ENCODE measurements at regions not wholly inside any gene's neighbourhood (a gene's known extent, or its start where the extent isn't known, plus 50 kb on each side); places are given as distances from the start of the nearest gene placed in this dataset.
"Not testable (repeated sequence)": the region's sequence is repeated elsewhere in the genome, so short reads cannot be mapped to it uniquely, and the experiment has no call there.

DNA sequence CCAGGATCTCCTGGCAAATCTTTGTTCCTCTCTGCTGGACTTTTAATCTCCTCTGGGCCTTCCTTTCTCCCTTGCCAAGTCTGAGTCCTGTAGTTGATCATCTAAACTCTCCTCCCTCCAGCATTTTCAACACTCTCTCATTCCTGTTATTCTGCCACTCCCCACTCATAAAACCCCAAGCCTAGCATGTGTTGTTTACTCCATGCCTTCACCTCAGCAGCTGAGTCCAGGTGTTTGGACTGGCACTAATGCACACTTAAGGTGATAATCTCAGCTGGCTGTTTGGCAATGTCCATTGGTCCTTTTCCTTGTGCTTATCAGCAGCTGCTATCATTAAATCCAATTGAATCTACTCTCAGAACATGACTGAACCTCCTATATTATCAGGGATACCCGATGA lies 876.8 kb upstream of the TENM4 start:
- Mint-ChIP-seq H3K4me1 (no peaks in the 10 kb centered on the region), H3K9me3 (peaks cover 11 to 15% of the 10 kb centered on the region in 2 donors), H3K27ac (no peak overlapping the region), H3K4me3 (no peak overlapping the region), H3K27me3 (no peaks in the 10 kb centered on the region)
- ATAC-seq (no peak), DNase-seq (no peak)

DNA sequence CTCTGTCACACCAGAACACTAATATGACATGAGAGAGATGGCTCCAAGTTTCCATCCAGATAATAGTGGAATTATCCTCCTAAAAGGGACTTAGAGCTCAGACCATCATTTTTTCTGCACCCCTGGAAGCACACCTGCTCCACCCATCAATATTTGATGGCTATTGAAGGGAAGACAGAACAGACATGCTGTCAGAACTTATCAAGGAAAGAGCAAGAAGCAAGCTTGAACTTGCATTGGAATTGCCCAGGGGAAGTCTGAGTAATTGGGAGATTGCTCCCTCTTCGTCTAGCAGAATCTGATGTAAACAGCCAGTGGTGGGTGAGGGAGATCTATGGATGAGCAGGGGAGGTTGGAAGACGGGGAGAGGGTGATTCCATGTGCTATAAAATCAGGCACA lies 874.4 kb upstream of the TENM4 start:
- no peaks in the 10 kb centered on the region for H3K4me1 Mint-ChIP-seq
- DNase-seq (no peak), ATAC-seq (no peak)
- peaks cover 15 to 17% of the 10 kb centered on the region in 2 donors for H3K9me3 Mint-ChIP-seq
- H3K27me3 Mint-ChIP-seq = no peaks in the 10 kb centered on the region
- no peak overlapping the region for H3K4me3 Mint-ChIP-seq
- H3K27ac Mint-ChIP-seq = no peak overlapping the region

DNA sequence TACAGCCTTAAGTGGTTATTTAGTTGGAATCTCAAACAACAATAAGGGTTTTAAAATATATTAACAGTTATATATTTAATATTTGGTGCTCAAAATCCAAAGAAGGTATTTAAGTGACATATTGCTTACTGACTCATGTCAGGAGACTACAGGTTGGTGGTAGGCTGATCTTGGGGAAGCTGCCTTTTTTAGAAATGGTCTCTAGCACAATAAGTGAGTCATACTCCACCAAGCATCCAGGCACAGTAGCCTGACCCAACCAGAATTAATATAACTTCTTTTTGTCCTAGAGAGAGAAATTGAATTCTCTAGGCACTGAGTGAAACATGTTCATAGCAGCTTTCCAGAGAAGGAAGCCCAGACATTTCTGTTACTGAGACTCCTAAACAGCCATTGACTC lies 868.5 kb upstream of the TENM4 start:
- DNase-seq = no peak

DNA sequence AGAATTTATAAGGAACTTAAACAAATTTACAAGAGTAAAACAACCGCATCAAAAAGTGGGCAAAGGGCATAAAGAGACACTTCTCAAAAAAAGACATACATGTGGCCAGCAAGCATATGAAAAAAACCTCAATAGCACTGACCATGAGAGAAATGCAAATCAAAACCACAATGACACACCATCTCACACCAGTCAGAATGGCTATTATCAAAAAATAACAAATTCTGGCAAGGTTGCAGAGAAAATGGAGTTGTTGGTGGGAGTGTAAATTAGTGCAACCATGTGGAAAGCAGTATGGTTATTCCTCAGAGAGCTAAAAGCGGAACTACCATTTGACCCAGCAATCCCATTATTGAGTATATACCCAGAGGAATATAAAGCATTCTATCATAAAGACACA lies 866.8 kb upstream of the TENM4 start:
- ATAC-seq (no peak), DNase-seq (no peak)
- Mint-ChIP-seq H3K4me1 (no peaks in the 10 kb centered on the region), H3K4me3 (no peak overlapping the region), H3K9me3 (peaks cover 17 to 37% of the 10 kb centered on the region in 2 donors), H3K27ac (no peak overlapping the region), H3K27me3 (no peaks in the 10 kb centered on the region)

More for the DNA sequence above, 868.5 kb upstream of the TENM4 start:
- Mint-ChIP-seq H3K9me3 (peaks cover 10 to 29% of the 10 kb centered on the region in 2 donors), H3K27me3 (no peaks in the 10 kb centered on the region), H3K4me3 (no peak overlapping the region), H3K27ac (no peak overlapping the region), H3K4me1 (no peaks in the 10 kb centered on the region)
- ATAC-seq = no peak

DNA sequence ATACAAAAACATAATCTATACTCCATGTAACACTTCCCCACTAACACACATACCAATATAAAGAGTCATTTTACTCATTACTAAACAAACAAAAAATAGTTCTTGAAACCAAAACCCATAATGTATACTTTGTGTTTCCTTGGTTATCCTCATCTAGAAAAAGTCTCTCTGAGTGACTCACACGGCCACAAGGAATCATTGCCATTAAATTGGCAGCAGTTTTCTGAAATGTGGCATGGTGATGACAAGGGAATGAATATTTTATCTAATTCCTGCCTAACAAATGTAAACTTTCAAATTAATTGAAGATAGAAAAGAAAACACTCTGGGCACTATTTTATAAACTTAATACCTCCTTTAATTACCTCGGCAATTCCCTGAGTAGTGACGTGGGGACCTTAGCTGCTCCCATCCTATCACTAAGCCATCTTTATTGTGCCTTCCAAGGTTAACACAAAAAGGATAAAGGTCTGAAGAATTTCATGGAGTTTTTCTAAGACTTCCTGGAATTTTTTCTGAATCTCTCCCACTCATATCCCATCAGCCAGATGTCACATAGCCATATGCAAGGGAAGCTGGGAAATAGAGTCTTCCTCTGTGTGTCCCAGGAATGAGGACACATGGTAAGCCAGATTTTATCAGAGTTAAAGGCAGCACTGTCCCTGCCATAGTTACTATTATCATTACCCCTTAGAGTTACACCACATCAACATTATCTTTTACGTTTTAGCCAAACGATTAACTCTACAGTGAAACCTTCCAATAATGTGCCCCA lies 857.2 kb upstream of the TENM4 start:
- Mint-ChIP-seq H3K27ac (no peak overlapping the region), H3K27me3 (no peaks in the 10 kb centered on the region), H3K4me3 (no peak overlapping the region), H3K9me3 (peaks cover 7 to 10% of the 10 kb centered on the region in 2 donors), H3K4me1 (no peaks in the 10 kb centered on the region)
- ATAC-seq (no peak), DNase-seq (no peak)

DNA sequence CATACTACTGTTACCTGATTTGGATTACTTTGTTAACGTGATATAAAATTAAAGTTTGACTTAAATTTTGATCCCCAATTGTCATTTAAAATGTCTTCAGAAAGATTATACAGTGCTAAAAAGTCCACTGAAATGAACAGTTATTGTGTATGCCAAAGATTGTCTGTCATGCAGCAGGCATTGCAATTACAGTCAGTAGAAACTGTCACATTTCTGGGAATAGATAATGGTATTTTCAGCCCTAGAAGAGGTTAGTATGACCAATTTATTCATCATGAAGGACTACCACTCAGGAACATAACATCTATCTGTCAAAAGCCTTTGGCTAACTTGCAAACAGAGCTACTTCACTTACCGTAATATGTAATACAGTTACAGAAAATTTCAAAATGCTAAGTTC lies 852.5 kb upstream of the TENM4 start:
- Mint-ChIP-seq H3K9me3 (peaks cover 4 to 9% of the 10 kb centered on the region in 2 donors), H3K4me1 (no peaks in the 10 kb centered on the region), H3K27me3 (no peaks in the 10 kb centered on the region), H3K4me3 (no peak overlapping the region), H3K27ac (no peak overlapping the region)
- ATAC-seq = no peak
- no peak for DNase-seq

DNA sequence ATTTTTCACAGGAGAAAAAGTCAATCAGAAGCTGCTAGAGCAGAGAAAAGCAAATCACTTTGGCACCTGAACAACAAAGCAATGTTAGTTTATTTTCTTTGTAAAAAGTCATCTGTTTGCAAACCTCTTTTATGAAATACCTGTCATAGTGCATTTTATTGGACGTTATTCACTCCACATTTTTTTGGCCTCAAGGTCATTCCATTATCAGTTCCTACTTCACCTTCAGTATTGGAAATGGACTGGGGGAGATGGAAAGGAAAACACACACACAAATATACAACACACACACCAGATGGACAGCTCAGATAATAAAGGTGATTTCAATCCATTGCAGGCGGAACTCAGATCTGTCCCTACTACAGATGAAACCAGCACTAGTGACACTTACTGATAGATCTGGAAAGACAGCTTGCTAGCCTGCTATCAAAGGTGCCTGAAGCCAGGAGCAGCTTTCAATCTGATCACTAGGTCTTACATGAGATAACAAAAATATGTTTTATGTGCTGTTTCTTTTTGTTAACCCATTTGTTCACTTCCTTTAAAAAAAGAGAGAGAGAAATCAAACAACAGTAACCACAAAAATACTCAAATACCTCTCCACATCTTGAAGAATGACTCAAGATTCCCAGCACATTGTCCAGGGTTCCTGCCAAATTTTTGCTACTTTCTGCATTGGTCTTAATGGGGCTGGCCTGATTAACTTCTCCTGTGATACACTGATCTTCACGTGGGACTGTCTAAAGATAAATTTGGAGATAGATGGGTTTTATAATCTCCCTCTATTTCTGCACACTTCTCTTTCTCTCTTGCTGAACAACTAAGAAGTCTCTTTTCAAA lies 844.3 kb upstream of the TENM4 start:
- no peak overlapping the region for H3K27ac Mint-ChIP-seq
- no peaks in the 10 kb centered on the region for H3K27me3 Mint-ChIP-seq
- ATAC-seq (no peak), DNase-seq (no peak)
- no peak overlapping the region for H3K4me3 Mint-ChIP-seq
- H3K4me1 Mint-ChIP-seq = no peaks in the 10 kb centered on the region
- peaks cover 3 to 16% of the 10 kb centered on the region in 2 donors for H3K9me3 Mint-ChIP-seq

DNA sequence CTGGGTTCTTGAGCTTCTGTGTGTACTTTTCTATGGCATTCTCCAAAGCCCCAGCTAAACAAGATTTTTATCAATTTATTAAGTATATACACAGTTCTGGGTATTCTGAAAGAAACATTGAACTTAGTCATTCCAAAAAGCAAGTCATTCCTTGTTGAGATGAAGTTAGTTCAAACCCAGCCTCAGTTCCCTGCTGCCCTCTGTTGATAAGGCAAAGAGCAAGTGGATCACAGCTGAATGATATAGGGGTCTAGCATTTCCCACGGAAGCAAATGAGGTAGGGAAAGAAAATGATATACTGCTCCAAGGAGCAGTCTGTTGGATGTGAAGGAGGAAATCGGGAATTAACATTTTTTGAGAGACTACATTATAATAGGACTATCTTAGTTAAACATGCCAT lies 841.8 kb upstream of the TENM4 start:
- H3K27ac Mint-ChIP-seq = peak overlapping the region in 1 of 2 donors; percentile 12
- H3K9me3 Mint-ChIP-seq = peaks cover 3 to 9% of the 10 kb centered on the region in 2 donors
- no peaks in the 10 kb centered on the region for H3K27me3 Mint-ChIP-seq
- no peak for ATAC-seq
- H3K4me1 Mint-ChIP-seq = no peaks in the 10 kb centered on the region
- no peak overlapping the region for H3K4me3 Mint-ChIP-seq
- DNase-seq = no peak

DNA sequence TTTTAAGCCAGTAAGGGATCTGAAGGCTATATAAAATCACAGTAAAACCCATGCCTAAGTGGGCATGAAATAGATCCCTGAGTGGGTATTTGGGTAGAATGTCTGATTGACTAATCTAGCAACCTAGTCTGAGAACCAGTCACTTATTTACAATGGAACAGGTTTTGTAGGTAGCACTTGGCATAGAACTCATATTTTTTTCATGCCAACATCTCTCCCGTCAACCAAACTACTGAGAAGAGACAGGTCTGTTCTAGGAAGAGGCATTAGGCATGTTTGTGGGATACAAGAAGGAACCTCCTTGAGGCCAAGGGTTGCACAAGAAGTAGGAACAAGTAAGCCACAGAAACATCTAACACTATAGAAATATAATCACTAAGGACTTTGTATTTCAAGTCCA lies 840.4 kb upstream of the TENM4 start:
- Mint-ChIP-seq H3K27me3 (no peaks in the 10 kb centered on the region), H3K4me1 (no peaks in the 10 kb centered on the region), H3K4me3 (no peak overlapping the region), H3K27ac (no peak overlapping the region), H3K9me3 (peaks cover 3 to 9% of the 10 kb centered on the region in 2 donors)
- no peak for ATAC-seq
- no peak for DNase-seq

DNA sequence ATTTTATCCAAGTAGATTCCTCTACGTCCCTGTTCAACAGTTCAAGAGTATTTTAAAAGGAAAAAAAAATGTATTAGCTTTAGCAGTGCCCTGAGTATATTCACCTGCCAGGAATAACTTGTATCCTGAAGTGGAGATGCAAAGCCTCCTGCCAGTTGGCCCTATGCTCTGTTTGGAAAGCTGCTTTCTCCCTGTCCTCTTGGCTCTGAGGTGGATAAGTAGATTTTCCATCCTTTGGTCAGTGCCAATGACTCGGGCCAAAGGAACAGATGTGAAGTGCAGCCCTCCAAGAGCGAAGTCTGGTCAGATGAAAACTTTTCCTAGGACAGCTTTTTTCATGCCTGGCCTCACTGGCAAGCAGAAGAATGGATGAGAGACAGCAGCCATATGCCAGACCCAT lies 839.9 kb upstream of the TENM4 start:
- no peaks in the 10 kb centered on the region for H3K4me1 Mint-ChIP-seq
- DNase-seq (no peak), ATAC-seq (no peak)
- no peaks in the 10 kb centered on the region for H3K27me3 Mint-ChIP-seq
- peaks cover 3 to 11% of the 10 kb centered on the region in 2 donors for H3K9me3 Mint-ChIP-seq
- no peak overlapping the region for H3K27ac Mint-ChIP-seq
- no peak overlapping the region for H3K4me3 Mint-ChIP-seq

DNA sequence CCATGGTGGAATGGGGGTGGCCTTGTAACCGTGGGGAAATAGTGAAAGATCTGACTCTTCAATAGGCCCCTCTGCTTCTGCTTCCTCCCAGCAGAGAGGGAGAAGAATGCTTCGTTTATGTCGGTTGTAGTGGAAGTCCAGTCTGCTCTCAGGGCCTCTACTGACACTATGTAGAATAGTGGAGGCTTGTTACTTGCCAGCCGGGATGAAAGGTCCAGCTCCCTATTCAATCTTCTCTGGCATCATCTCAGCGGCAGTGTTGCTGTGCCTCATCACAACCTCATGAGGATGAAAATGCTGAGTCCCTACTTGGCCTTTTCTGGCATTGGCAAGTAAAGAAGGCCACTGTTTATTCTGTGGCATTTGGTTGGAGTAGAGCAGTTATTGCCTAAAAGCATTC lies 820.9 kb upstream of the TENM4 start:
- Mint-ChIP-seq H3K27ac (no peak overlapping the region), H3K4me3 (no peak overlapping the region), H3K4me1 (no peaks in the 10 kb centered on the region), H3K9me3 (peaks cover 2 to 3% of the 10 kb centered on the region in 2 donors), H3K27me3 (no peaks in the 10 kb centered on the region)
- no peak for DNase-seq
- ATAC-seq = no peak

DNA sequence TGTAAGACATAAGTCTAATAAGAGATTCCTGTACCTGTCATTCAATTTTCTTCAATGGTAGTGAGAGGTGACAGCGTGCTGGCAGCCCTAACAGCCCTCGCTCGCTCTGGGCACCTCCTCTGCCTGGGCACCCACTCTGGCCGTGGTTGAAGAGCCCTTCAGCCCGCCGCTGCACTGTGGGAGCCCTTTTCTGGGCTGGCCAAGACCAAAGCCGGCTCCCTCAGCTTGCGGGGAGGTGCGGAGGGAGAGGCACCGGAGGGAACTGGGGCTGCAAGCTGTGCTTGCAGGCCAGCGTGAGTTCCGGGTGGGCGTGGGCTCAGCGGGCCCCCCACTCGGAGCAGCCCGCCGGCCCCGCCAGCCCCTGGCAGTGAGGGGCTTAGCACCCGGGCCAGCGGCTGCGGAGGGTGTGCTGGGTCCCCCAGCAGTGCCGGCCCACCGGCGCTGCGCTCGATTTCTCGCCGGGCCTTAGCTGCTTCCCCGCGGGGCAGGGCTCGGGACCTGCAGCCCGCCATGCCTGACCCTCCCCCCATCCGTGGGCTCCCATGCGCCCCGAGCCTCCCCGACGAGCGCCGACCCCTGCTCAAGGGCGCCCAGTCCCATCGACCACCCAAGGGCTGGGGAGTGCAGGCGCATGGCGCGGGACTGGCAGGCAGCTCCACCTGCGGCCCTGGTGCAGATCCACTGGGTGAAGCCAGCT lies 816.6 kb upstream of the TENM4 start:
- not testable (repeated sequence) for ATAC-seq, H3K4me1 Mint-ChIP-seq, H3K4me3 Mint-ChIP-seq, H3K9me3 Mint-ChIP-seq, DNase-seq, H3K27ac Mint-ChIP-seq, H3K27me3 Mint-ChIP-seq

DNA sequence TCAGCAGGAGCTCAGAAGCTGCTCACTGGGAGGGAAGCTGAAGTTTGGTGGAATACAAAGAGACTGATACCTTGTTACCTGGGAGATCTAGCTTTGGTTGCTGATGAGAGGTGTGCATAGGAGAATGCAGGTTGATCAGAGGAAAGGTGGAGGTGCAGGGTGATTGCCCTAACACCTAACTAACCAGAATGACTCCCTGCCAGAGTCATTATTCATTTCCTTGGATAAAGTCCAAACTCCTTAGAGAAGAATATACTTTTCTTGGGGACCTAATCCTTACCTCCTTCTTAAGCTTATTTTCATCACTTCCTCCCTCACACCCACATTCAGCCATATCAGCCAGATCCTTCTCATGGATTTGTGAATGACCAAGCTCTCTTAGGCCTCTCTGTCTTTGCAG lies 814.2 kb upstream of the TENM4 start:
- Mint-ChIP-seq H3K27me3 (no peaks in the 10 kb centered on the region), H3K4me3 (no peak overlapping the region), H3K27ac (no peak overlapping the region)

DNA sequence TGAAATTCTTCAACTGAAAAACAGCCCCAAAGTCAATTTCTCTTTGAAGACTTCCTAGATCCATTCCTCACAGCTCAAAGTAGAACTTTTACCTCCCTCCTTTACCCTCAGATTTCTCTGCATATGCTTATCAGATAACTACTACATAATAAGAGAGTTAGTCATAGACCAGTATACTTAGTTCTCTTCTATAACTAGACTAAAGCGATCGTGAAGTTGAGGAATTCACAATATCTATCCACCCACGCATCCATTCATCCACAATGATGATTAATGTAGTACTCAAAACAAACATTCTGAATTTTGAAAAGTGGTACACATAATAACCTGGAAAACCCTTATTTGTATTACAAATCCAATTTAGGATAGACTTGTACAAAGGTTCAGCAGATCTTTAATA lies 800.9 kb upstream of the TENM4 start:
- no peak overlapping the region for H3K4me3 Mint-ChIP-seq
- H3K27me3 Mint-ChIP-seq = no peaks in the 10 kb centered on the region
- H3K4me1 Mint-ChIP-seq = no peaks in the 10 kb centered on the region
- ATAC-seq = no peak
- no peak overlapping the region for H3K27ac Mint-ChIP-seq
- peaks cover 34 to 47% of the 10 kb centered on the region in 2 donors for H3K9me3 Mint-ChIP-seq
- DNase-seq = no peak

More for the DNA sequence above, 814.2 kb upstream of the TENM4 start:
- DNase-seq (no peak), ATAC-seq (no peak)
- H3K4me1 Mint-ChIP-seq = no peaks in the 10 kb centered on the region
- H3K9me3 Mint-ChIP-seq = peaks cover 0 to 4% of the 10 kb centered on the region in 2 donors

DNA sequence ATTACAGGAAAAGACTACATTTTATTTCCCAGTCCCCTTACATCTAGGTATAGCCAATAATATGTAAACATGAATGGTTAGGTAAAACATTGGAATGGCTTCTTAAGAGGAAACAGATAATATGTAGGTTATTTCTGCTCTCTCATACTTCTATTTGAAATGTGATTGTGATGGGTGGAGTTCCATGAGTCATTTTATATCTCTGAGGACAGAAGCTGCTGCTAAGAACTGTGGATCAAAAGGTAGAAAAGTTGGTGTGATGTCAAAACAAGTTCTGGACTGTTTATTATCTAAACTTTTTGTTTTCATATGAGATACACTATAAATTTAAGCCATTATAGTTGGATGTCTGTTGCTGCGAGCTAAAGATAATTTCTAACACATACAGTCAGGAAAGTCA lies 799.4 kb upstream of the TENM4 start:
- Mint-ChIP-seq H3K4me3 (no peak overlapping the region), H3K9me3 (peaks cover 32 to 37% of the 10 kb centered on the region in 2 donors), H3K27ac (no peak overlapping the region), H3K27me3 (no peaks in the 10 kb centered on the region), H3K4me1 (no peaks in the 10 kb centered on the region)
- ATAC-seq (no peak), DNase-seq (no peak)

DNA sequence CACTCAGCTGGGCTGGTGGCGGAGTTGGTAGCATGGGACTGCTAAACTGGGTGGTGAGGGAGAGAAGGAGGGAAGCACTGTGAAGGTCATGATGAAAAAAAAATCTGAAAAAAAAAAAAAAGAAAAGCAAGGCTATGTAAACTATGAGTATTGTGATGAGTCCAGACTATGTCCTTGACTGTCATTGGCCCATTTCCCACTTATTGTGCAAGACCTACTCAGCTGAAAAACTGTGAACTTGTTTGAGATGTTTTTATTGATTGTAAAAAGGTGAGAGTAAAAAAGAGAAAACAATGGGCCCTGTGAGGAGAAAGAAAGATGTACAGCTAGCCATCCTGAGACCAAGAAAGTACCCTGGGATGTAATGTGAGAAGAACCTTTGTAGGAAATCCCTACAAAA lies 798.4 kb upstream of the TENM4 start:
- no peak for ATAC-seq

More for the DNA sequence above, 798.4 kb upstream of the TENM4 start:
- H3K27me3 Mint-ChIP-seq = no peaks in the 10 kb centered on the region
- H3K9me3 Mint-ChIP-seq = peaks cover 41 to 46% of the 10 kb centered on the region in 2 donors
- H3K27ac Mint-ChIP-seq = no peak overlapping the region
- no peaks in the 10 kb centered on the region for H3K4me1 Mint-ChIP-seq
- no peak for DNase-seq
- no peak overlapping the region for H3K4me3 Mint-ChIP-seq
